HG03135 (cell line): ENCODE measurements at regions not wholly inside any gene's neighbourhood (a gene's known extent, or its start where the extent isn't known, plus 50 kb on each side); places are given as distances from the start of the nearest gene placed in this dataset.
"Not testable (repeated sequence)": the region's sequence is repeated elsewhere in the genome, so short reads cannot be mapped to it uniquely, and the experiment has no call there.

ENCODE experiments used
- ATAC-seq: cut with Tn5 transposase; IDR thresholded peaks from one replicate; pipeline ENCODE4 v1.9.1; 2021; ENCODE audit warnings: mild to moderate bottlenecking, moderate library complexity; ENCODE audit not compliant: unreplicated experiment

DNA sequence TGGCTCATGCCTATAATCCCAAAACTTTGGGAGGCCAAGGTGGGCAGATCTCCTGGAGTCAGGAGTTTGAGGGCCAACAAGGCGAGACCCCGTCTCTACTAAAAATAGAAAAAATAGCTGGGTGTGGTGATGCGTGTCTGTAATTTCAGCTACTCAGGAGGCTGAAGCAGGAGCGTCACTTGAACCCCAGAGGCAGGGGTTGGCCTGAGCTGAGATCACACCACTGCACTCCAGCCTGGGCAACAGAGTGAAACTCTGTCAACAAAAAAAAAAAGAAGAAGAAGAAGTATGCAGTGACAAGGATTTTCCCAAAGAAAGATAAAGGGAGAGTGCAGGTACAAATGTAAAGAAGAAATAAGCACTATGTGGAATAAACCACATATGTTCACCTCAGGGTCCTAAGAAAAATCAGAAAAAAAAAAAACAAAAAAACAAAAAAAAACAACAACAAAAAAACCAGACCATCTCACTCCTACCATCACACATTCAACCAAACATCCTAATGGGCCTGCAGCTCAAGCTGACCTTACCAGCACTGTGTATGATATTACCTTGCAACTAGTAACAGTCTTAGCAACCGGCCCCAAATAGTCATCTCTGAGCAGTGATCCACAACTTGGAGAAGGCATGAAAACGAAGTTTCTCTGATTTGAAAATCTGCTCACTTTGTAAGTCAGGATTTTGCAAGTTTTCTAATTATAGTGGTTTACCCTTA, 296.7 kb upstream of the PROK2 start:
- no peak for ATAC-seq

GRCh38 chr3:72080800-72081199, 295.9 kb upstream of the PROK2 start:
- ATAC-seq: no peak

DNA sequence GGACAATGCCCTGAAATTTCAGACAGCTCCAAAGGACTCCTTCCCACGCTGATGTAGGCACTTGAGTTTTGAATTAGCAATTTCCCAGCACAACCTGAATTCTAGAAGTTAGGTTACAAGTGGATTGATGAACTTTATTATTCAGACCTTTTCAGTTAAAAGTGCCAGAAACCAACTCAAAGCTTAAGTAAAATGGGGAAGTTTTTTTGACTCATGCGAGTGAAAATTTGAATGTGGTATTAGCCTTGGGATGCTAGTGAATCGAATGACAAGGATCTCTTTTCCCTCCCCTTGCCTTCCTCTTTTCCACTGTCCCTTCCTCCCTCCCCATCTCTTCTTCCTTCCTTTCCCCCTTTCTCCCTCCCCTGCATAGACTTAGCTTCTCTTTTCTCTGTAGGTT, 295.1 kb upstream of the PROK2 start:
- ATAC-seq: no peak

DNA sequence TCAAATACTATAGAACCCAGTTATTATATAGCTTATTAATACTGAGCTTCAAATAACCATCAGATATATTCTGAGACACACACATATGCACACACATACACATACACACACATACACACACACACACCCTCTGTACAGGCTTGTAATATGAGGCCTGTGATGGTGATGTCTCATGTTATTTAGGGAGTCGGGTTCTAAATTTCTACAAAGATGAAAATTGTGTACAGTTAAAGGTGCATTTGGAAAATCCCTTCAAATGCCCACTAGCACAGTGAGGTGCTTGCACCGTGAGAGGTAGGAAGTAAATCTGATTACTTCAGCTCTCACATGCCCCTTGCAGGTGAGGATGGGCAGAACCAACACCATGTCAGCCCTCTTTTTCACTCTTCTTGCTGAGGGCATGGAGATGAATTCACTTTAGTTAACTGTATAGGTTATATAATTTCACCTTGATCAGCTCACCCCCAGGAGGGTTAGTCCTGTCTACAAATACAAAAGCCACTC, 294.5 kb upstream of the PROK2 start:
- no peak for ATAC-seq

- ATAC-seq: no peak
Observed at GRCh38 chr3:72078676-72079368, 293.9 kb upstream of the PROK2 start.

DNA sequence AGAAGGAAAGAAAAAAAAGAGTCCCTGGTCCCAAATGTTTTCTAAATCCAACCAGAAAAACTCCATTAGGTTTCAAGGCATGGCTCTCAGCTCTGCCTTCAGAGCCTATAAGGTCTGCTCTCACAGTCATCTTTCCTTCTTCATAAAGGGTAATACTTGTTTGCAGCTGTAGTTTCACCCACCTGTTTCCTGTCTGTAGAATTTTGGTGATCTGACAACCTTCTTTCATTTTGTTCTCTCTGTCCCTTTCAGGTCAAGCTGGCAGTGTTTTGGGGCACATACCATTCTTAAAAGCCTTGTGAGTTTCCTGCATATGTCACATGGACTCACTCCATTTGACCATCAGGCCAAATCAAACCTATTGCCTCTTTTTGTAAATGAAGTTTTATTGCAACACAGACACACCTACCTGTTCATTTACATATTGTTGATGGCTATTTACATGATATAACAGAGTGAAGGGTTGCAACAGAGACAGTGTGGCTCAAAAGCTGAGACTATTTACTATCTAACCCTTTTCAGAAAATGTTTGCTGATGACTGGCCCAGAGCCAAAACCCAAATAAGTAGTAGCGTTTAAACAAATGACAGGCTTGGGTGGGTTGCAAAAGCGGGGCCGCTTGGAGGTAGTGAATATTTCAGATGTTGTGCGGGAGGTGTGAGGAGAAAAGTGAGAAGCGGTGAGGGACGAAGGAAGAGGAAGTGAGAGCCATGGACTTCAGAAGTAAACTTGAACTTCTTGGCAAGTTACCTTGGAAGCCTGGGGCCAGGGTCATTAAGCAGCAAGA, 292.7 kb upstream of the PROK2 start:
- peak; percentile 43 for ATAC-seq

DNA sequence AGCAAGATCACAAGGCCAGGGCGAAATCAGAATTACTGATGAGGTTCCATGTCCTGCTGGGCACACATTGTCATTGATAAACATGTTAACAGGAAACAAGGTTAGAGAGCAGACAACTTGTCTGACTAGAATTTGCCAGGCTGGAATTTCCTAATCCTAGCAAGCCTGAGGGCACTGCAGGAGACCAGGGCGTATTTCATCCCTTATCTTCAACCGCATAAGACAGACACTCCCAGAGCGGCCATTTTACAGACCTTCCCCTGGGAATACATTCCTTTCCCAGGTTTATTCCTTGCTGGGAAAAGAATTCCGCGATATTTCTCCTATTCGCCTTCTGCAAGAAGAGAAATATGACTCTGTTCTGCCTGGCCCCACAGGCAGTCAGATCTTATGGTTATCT, 290.9 kb upstream of the PROK2 start:
- ATAC-seq: not testable (repeated sequence)

- ATAC-seq: no peak
Observed at GRCh38 chr3:72071624-72072023, 286.7 kb upstream of the PROK2 start.

DNA sequence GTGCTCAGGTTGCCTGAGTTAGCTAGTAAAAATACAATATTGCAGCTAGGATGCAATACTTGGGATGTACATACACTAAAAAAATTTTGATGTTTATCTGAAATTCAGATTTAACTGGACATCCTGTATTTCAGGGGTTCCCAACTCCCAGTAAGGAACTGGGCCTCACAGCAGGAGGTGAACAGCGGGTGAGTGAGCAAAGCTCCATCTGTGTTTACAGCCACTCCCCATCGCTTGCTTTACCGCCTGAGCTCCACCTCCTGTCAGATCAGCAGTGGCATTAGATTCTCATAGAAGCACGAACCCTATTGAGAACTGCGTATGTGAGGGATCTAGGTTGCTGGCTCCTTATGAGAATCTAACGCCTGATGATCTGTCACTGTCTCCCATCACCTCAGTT, 285.1 kb upstream of the PROK2 start:
- no peak for ATAC-seq

DNA sequence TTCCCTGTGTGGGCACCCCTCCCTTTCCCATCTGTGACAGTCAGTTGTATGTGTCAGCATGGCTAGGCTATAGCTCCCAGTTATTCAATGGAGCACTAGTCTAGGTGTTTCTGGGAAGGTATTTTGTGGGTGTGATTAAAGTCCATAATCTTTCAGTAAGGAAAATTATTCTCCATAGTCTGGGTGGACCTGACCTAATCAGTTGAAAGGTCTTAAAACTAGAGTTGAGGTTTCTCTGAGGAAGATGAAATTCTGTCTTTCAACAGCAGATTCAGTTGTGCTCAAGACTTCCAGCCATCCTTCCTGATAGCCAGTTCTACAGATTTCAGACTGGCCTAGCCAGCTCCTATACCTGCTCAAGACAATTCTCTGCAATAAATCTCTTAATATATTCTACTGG, 284.6 kb upstream of the PROK2 start:
- no peak for ATAC-seq

DNA sequence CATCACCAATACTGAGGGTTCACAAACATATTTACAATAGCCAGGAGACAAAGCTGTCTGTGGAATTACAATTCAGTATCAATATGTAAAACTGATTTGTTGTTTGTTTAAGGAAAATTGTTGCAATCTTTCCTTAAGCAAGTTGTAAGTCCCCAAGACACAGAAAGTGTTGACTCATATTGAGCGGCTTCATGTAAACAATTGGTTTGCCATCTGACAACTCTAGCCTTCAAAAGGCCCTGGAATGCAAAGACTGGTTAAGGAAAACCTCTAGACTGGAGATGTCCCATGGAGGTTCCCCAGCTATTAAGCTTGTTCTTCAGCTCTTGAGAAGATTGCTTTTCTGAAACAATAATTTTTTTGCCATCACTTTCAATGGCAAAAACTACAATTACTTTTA, 283.7 kb upstream of the PROK2 start:
- no peak for ATAC-seq

GRCh38 chr3:72067721-72068120, 282.8 kb upstream of the PROK2 start:
- no peak for ATAC-seq

DNA sequence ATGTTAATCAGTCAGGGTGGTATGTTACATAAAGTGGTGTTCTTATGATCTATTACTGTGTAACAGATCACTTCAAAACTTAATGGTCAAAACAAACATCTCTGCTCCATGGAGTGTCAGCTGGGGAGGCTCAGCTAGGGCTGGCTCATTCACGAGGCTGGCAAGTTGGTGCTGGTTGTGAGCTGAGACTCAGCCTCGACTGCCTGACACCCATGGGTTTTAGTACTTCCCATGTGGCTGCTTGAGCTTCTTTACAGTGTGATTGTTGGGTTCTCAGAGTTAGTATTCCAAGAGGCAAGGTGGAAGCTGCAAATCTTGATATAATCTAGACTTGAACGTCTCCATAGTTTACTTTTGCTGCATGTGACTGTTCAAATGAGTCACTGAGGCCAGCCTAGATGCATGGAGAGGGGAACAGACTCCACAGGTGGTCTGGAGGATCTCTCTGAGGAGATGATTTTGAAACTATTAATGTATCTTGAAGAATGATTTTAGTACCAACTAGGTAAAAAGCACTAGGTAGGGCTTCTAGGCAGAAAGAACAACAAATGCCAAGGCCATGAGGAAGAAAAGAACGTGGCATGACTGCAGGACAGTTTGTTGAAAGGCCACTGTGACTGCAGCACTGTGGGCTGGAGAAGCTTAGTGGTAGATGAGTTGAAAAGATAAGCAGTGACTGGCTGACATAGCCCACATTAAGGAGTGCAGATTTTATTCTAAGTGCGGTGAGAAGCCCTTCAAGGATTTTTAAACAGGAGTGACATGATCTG, 281.1 kb upstream of the PROK2 start:
- ATAC-seq: no peak

- no peak for ATAC-seq
Observed at GRCh38 chr3:72065236-72065635, 280.3 kb upstream of the PROK2 start.

- ATAC-seq: not testable (repeated sequence)
Observed at GRCh38 chr3:72064727-72065126, 279.8 kb upstream of the PROK2 start.

DNA sequence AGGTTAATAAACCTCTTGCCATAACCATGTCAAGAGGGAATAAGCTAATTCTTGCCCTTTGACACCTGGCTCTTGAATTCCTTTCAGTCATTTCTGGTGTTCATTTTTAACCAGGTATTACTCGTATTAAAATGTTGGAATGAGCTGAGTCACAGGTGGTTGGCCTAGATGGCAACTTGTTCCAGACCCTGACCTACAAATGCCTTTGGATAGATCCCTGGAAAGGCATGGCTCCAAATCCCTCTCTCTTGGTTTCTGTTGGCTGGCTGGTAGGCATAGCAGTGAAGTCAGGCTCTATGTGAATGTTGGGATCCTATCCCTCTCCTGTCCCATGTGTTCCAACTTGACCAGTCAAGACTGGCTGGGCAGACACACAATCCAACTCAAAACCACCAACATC, 277.1 kb upstream of the PROK2 start:
- ATAC-seq: no peak

DNA sequence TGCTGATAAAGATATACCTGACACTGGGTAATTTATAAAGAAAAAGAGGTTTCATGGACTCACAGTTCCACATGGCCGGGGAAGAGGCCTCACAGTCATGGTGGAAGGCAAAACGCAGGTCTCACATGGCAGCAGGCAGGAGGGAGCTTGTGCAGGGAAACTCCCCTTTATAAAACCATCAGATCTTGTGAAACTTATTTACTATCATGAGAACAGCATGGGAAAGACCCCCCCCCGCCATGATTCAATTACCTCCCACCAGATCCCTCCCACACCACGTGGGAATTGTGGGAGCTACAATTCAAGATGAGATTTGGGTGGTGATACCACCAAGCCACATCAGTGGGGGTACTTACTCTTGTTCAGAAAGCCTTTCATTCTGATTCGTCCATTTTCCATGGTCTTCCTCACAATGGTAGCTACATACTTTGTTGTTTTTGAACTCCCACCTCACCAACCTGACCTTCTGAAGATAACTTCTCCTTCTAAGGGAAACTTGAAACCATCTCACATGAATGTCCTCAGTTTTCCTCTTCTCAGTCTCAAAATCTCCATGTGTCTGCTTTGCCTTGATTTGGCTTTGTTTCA, 275.6 kb upstream of the PROK2 start:
- ATAC-seq: no peak

DNA sequence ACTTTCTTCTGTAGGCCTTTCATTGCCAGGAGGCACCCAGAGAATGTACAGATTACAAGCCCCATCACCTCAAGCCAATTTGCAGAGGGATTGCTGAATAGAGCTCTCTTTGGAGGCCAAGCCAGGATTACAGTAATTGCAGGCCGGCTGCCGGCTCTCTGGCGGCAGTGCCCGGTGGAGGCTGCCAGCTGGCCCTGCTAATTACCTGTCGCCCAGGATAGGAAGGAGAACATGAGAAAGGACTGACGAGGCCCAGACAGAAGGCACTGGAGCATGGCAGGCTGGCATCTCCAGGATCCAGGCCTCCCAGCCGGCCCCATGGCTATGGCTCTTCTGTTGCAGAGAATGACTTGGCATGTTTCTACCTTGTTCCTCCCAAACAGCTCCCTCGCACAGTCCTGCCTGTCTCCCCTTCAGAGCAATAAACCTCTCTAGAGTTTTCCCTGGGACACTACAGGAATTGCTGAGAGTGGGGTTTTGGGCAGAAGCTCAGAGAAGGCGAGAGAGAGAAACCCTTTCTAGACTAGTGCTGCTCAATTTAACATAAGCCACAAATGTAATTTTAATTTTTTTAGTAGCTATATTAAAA, 273.6 kb upstream of the PROK2 start:
- ATAC-seq: no peak

- ATAC-seq: no peak
Observed at GRCh38 chr3:72055436-72055835, 270.5 kb upstream of the PROK2 start.

DNA sequence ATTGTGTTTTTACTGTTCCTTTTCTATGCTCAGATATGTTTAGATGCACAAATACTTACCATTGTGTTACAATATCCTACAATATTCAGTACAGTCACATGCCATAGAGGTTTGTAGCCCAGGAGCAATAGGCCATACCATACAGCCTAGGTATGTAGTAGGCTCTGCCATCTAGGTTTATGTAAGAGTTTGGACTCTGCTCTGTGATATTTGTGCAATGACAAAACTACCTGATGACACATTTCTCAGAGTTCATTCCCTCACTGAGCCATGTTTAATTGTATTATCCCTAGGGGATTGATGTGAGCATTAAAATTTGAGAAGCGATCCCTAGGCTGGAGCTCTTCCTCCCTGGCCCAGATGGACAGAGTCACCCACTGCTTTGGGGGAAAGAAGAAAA, 270.0 kb upstream of the PROK2 start:
- no peak for ATAC-seq
